GM12878 (cell line): ENCODE measurements at regions not wholly inside any gene's neighbourhood (a gene's known extent, or its start where the extent isn't known, plus 50 kb on each side); places are given as distances from the start of the nearest gene placed in this dataset.

Source experiments
- CBX3 ChIP-seq: fragments of 200-600 bp; sonication (generic); IDR thresholded peaks from 2 replicates; pipeline ENCODE4 v1.6.1; 2016; ENCODE audit warnings: low read depth, borderline replicate concordance
- EP300 ChIP-seq, 2 experiments: fragments of 150-350 bp in 1 of 2; IDR thresholded peaks; 2 replicates each; pipeline ENCODE4 v1.6.1; 2011 to 2012; ENCODE audit warnings: low read depth in 2 of 2, low read length in 2 of 2, borderline replicate concordance in 1 of 2, improper control_type of control experiment in 1 of 2, inconsistent platforms in 1 of 2; ENCODE audit not compliant: control insufficient read depth in 1 of 2
- ETV6 ChIP-seq, 2 experiments: fragments of 450-650 bp in 1 of 2; IDR thresholded peaks in 1 of 2; conservative IDR thresholded peaks in 1 of 2; 2 replicates each; pipeline ENCODE4 v1.6.1; 2014; ENCODE audit warnings: antibody characterized with exemption in 1 of 2, borderline replicate concordance in 1 of 2, low read depth in 1 of 2, mild to moderate bottlenecking in 1 of 2, moderate library complexity in 1 of 2
- RAD51 ChIP-seq: fragments of 450-650 bp; IDR thresholded peaks from 2 replicates; pipeline ENCODE4 v1.6.1; 2016; ENCODE audit warnings: moderate library complexity, mild to moderate bottlenecking, inconsistent platforms
- SIN3A ChIP-seq: IDR thresholded peaks from 2 replicates; pipeline ENCODE4 v1.6.1; 2012; ENCODE audit warnings: low read depth, low read length, improper control_type of control experiment
- SP1 ChIP-seq: IDR thresholded peaks from one replicate; pipeline ENCODE4 v1.6.1; 2011; ENCODE audit warnings: low read depth, low read length
- TF ChIP-seq, protein P1 (sequence below): fragments of 450-650 bp; IDR thresholded peaks from 2 replicates; pipeline ENCODE4 v1.6.1; 2017; ENCODE audit warnings: mild to moderate bottlenecking
- TF ChIP-seq, protein P2 (sequence below), 3 experiments: IDR thresholded peaks in 2 of 3; conservative IDR thresholded peaks in 1 of 3; 2 replicates each; pipeline ENCODE4 v1.5.1; 2011; ENCODE audit warnings: low read depth in 3 of 3, low read length in 3 of 3, mild to moderate bottlenecking in 3 of 3, control low read depth in 2 of 3, moderate library complexity in 2 of 3, inconsistent platforms in 1 of 3, mixed read lengths in 1 of 3; ENCODE audit not compliant: control insufficient read depth in 2 of 3, insufficient read depth in 1 of 3; ENCODE audit errors: extremely low read depth in 1 of 3
- TF ChIP-seq, protein P3 (sequence below): IDR thresholded peaks from 2 replicates; pipeline ENCODE4 v1.6.1; 2012; ENCODE audit warnings: low read depth, low read length, improper control_type of control experiment
- TF ChIP-seq, protein P4 (sequence below): fragments of 450-650 bp; IDR thresholded peaks from 2 replicates; pipeline ENCODE4 v1.6.1; 2018; ENCODE audit warnings: mild to moderate bottlenecking, low read depth, moderate library complexity; ENCODE audit not compliant: partially characterized antibody

DNA sequence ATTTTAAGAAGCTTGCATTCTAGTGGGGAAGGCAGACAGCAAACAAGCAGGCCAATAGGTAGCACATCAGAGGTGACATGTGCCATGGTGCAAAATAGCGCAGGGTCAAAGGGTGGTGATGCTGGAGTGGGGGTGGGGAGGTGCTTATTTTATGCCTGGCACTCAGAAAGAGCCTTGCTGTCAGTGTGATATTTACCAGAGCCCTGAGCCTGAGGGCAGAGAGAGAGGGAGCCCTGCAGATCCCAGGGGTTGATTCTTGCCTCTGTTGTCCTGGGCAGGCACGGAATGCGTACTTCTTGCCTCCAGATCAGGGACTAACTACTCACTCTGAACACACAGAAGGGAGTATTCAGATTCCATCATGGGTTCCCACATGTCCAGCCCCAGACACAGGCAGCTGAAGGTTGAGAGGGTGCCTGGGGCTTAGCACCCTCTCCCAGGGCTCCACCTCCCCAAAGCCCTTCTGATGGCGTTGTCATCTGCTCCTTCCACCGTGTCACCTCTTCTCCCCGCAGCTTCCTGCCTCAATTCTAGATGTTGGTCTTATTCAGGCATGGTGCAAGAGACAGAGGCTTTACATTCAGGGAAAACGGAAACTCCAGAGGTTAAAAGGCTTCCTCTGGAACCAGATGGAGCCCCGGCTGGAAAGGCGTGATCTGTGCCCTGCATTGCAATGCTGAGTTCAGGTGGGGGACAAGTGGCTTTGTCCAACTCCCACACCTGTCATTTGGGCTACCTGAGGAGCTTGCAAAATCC lies 252.3 kb downstream of the HAUS1 start:
- TF ChIP-seq SIN3A = no peak
- TF ChIP-seq RAD51 = no peak
- no peak for TF ChIP-seq ETV6 (conservative IDR thresholded peaks at IDR 0.05 in 1 of 2, IDR thresholded peaks at IDR 0.05 in 1 of 2; ENCODE audit: borderline replicate concordance in 1 of 2, low read depth in 1 of 2)
- no peak for TF ChIP-seq CBX3
- TF ChIP-seq SP1 = no peak
- TF ChIP-seq, protein P1, sequence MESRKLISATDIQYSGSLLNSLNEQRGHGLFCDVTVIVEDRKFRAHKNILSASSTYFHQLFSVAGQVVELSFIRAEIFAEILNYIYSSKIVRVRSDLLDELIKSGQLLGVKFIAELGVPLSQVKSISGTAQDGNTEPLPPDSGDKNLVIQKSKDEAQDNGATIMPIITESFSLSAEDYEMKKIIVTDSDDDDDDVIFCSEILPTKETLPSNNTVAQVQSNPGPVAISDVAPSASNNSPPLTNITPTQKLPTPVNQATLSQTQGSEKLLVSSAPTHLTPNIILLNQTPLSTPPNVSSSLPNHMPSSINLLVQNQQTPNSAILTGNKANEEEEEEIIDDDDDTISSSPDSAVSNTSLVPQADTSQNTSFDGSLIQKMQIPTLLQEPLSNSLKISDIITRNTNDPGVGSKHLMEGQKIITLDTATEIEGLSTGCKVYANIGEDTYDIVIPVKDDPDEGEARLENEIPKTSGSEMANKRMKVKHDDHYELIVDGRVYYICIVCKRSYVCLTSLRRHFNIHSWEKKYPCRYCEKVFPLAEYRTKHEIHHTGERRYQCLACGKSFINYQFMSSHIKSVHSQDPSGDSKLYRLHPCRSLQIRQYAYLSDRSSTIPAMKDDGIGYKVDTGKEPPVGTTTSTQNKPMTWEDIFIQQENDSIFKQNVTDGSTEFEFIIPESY = no peak
- TF ChIP-seq, protein P2, sequence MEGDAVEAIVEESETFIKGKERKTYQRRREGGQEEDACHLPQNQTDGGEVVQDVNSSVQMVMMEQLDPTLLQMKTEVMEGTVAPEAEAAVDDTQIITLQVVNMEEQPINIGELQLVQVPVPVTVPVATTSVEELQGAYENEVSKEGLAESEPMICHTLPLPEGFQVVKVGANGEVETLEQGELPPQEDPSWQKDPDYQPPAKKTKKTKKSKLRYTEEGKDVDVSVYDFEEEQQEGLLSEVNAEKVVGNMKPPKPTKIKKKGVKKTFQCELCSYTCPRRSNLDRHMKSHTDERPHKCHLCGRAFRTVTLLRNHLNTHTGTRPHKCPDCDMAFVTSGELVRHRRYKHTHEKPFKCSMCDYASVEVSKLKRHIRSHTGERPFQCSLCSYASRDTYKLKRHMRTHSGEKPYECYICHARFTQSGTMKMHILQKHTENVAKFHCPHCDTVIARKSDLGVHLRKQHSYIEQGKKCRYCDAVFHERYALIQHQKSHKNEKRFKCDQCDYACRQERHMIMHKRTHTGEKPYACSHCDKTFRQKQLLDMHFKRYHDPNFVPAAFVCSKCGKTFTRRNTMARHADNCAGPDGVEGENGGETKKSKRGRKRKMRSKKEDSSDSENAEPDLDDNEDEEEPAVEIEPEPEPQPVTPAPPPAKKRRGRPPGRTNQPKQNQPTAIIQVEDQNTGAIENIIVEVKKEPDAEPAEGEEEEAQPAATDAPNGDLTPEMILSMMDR (IDR thresholded peaks at IDR 0.05 in 2 of 3, conservative IDR thresholded peaks at IDR 0.05 in 1 of 3; ENCODE audit: control insufficient read depth in 2 of 3, extremely low read depth in 1 of 3, insufficient read depth in 1 of 3, low read depth in 3 of 3, low read length in 3 of 3) = no peak
- TF ChIP-seq, protein P3, sequence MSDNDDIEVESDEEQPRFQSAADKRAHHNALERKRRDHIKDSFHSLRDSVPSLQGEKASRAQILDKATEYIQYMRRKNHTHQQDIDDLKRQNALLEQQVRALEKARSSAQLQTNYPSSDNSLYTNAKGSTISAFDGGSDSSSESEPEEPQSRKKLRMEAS = no peak
- TF ChIP-seq EP300 (IDR thresholded peaks at IDR 0.05; ENCODE audit: borderline replicate concordance in 1 of 2, control insufficient read depth in 1 of 2, low read depth in 2 of 2, low read length in 2 of 2) = no peak
- TF ChIP-seq, protein P4, sequence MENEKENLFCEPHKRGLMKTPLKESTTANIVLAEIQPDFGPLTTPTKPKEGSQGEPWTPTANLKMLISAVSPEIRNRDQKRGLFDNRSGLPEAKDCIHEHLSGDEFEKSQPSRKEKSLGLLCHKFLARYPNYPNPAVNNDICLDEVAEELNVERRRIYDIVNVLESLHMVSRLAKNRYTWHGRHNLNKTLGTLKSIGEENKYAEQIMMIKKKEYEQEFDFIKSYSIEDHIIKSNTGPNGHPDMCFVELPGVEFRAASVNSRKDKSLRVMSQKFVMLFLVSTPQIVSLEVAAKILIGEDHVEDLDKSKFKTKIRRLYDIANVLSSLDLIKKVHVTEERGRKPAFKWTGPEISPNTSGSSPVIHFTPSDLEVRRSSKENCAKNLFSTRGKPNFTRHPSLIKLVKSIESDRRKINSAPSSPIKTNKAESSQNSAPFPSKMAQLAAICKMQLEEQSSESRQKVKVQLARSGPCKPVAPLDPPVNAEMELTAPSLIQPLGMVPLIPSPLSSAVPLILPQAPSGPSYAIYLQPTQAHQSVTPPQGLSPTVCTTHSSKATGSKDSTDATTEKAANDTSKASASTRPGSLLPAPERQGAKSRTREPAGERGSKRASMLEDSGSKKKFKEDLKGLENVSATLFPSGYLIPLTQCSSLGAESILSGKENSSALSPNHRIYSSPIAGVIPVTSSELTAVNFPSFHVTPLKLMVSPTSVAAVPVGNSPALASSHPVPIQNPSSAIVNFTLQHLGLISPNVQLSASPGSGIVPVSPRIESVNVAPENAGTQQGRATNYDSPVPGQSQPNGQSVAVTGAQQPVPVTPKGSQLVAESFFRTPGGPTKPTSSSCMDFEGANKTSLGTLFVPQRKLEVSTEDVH = no peak
